ENCODE measurements at regions not wholly inside any gene's neighbourhood (a gene's known extent, or its start where the extent isn't known, plus 50 kb on each side); places are given as distances from the start of the nearest gene placed in this dataset.

DNA sequence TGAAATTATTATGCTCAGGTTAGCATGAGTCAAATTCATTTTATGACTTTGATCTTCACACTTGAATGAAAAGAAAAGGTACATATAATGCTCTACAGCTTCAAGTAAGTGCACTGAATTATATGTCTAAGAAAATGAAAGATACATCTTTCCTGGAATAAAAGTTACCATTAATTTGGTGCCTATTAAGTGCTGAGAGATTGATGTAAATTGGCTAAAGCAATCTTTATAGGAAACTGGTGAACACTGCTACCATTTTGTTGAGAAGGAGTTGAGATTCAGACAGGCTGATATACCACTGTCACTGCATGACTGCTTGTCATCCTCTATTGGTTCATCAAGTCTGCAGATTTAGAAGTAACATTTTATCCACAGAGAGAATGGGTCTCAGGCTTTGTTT, 416.8 kb upstream of the SPRY2 start:
- Histone ChIP-seq H3K27me3 (ENCODE audit: insufficient read depth, low read length) (no peaks in the 10 kb centered on the region), H3K36me3 (ENCODE audit: insufficient read depth, low read length) (no peaks in the 10 kb centered on the region), H3K9me3 (ENCODE audit: control insufficient read depth in 1 of 2, low read length in 2 of 2) (no peaks in the 10 kb centered on the region), H3K27ac (ENCODE audit: low read depth, low read length) (no peak overlapping the region), H3K4me3 (ENCODE audit: low read length in 2 of 2) (no peak overlapping the region), H3K4me1 (ENCODE audit: insufficient read depth, low read length) (no peaks in the 10 kb centered on the region)
- Mint-ChIP-seq H3K4me1 (no peaks in the 10 kb centered on the region), H3K9me3 (peaks cover 0 to 24% (median 4%) of the 10 kb centered on the region in 8 donors), H3K4me3 (no peak overlapping the region), H3K36me3 (no peaks in the 10 kb centered on the region), H3K27ac (no peak overlapping the region), H3K27me3 (no peaks in the 10 kb centered on the region)
- ChIA-PET POLR2A (ENCODE audit: partially characterized antibody) (no interaction called here), CTCF (ENCODE audit: partially characterized antibody) (interaction anchor here (0.6 kb wide), 1 partner anchor 14 kb away, joined by 4 read pairs; no protein-coding TSS in a partner anchor)
- intact Hi-C loops (cut with micrococcal nuclease) = no loop called here
- DNase-seq = no peak

DNA sequence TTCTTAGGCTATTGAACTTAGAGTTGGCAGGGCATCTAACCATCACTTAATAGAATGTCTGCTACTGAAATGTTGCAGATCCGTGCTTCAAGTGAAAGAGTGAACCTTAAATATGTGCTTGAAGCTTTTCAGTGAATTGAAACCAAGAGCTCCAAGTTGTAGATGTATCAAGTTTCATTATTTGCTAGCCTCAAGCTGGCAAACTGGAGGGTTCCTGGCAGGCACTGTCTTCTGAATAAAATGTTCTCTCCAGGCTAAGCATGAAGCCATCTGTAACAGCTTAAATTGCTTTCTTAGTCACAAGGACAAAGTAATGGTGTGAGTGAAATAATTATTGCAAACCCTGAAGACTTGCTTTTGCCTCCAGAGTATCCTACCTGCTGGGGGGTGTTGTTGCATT, 415.0 kb upstream of the SPRY2 start:
- H3K9me3 ChIP-seq (ENCODE audit: control insufficient read depth in 1 of 2, low read length in 2 of 2) = no peaks in the 10 kb centered on the region
- CTCF ChIA-PET (ENCODE audit: partially characterized antibody) = no interaction called here
- intact Hi-C loops (cut with micrococcal nuclease) = no loop called here

DNA sequence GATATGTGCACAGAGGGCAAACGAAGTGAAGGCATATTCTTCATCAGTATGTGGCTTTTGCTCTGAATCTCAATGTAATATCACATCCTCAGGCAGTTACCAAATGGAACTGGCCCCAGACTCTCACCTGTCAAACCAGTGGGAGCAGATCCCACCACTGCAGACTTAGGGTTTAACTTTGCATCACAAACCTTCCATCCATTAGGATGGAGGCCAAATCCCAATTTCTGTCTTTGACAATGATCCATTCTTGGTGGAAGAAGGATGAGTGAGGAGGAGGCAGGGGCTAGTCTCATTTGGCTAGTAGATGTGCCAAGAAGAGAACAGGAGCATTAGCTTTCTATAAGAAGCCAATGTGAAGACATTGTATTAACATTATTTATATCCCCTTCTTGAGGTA, 413.5 kb upstream of the SPRY2 start:
- no peaks in the 10 kb centered on the region for H3K36me3 ChIP-seq (ENCODE audit: insufficient read depth, low read length)
- Mint-ChIP-seq H3K4me1 (no peaks in the 10 kb centered on the region), H3K27me3 (no peaks in the 10 kb centered on the region), H3K4me3 (no peak overlapping the region), H3K9me3 (peaks cover 0 to 21% (median 5%) of the 10 kb centered on the region in 8 donors), H3K36me3 (no peaks in the 10 kb centered on the region), H3K27ac (no peak overlapping the region)
- no peaks in the 10 kb centered on the region for H3K4me1 ChIP-seq (ENCODE audit: insufficient read depth, low read length)
- intact Hi-C loops (cut with micrococcal nuclease) = no loop called here
- no peaks in the 10 kb centered on the region for H3K27me3 ChIP-seq (ENCODE audit: insufficient read depth, low read length)
- CTCF ChIA-PET (ENCODE audit: partially characterized antibody) = no interaction called here
- POLR2A ChIA-PET (ENCODE audit: partially characterized antibody) = no interaction called here
- DNase-seq = no peak
- no peaks in the 10 kb centered on the region for H3K9me3 ChIP-seq (ENCODE audit: control insufficient read depth in 1 of 2, low read length in 2 of 2)
- no peak overlapping the region for H3K4me3 ChIP-seq (ENCODE audit: low read length in 2 of 2)
- H3K27ac ChIP-seq (ENCODE audit: low read depth, low read length) = no peak overlapping the region

More for the DNA sequence above, 415.0 kb upstream of the SPRY2 start:
- Mint-ChIP-seq H3K9me3 (peaks cover 0 to 21% (median 6%) of the 10 kb centered on the region in 8 donors), H3K4me3 (no peak overlapping the region), H3K36me3 (no peaks in the 10 kb centered on the region), H3K27me3 (no peaks in the 10 kb centered on the region), H3K27ac (no peak overlapping the region), H3K4me1 (no peaks in the 10 kb centered on the region)
- no peaks in the 10 kb centered on the region for H3K27me3 ChIP-seq (ENCODE audit: insufficient read depth, low read length)
- no peak overlapping the region for H3K27ac ChIP-seq (ENCODE audit: low read depth, low read length)
- POLR2A ChIA-PET (ENCODE audit: partially characterized antibody) = no interaction called here
- no peaks in the 10 kb centered on the region for H3K36me3 ChIP-seq (ENCODE audit: insufficient read depth, low read length)
- no peak for DNase-seq
- H3K4me1 ChIP-seq (ENCODE audit: insufficient read depth, low read length) = no peaks in the 10 kb centered on the region
- H3K4me3 ChIP-seq (ENCODE audit: low read length in 2 of 2) = no peak overlapping the region

DNA sequence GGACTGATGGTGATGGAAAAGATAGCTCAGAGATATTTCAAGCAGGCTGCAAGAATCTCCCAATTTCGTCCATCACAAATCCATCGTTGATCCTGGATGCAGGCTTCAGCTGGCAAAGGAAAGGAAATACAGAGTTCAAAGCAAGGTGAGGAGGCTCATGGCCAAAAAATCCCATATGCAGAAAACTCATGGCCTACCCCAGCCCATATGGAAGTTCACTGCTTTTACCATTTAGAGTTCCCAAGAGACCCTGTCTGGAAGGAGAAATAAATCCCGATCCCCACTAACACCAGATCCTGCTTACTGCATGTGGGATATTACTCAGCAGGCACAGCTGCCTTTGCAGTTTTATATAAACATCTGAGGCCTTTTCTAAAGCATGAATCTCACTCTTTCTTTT, 412.9 kb upstream of the SPRY2 start:
- Histone ChIP-seq H3K36me3 (ENCODE audit: insufficient read depth, low read length) (no peaks in the 10 kb centered on the region), H3K4me1 (ENCODE audit: insufficient read depth, low read length) (no peaks in the 10 kb centered on the region), H3K27ac (ENCODE audit: low read depth, low read length) (no peak overlapping the region), H3K9me3 (ENCODE audit: control insufficient read depth in 1 of 2, low read length in 2 of 2) (no peaks in the 10 kb centered on the region), H3K27me3 (ENCODE audit: insufficient read depth, low read length) (no peaks in the 10 kb centered on the region), H3K4me3 (ENCODE audit: low read length in 2 of 2) (no peak overlapping the region)
- ChIA-PET POLR2A (ENCODE audit: partially characterized antibody) (no interaction called here), CTCF (ENCODE audit: partially characterized antibody) (no interaction called here)
- Mint-ChIP-seq H3K36me3 (no peaks in the 10 kb centered on the region), H3K4me3 (no peak overlapping the region), H3K9me3 (peaks cover 0 to 21% (median 5%) of the 10 kb centered on the region in 8 donors), H3K27me3 (no peaks in the 10 kb centered on the region), H3K27ac (no peak overlapping the region), H3K4me1 (no peaks in the 10 kb centered on the region)
- intact Hi-C loops (cut with micrococcal nuclease) = no loop called here
- DNase-seq = no peak

DNA sequence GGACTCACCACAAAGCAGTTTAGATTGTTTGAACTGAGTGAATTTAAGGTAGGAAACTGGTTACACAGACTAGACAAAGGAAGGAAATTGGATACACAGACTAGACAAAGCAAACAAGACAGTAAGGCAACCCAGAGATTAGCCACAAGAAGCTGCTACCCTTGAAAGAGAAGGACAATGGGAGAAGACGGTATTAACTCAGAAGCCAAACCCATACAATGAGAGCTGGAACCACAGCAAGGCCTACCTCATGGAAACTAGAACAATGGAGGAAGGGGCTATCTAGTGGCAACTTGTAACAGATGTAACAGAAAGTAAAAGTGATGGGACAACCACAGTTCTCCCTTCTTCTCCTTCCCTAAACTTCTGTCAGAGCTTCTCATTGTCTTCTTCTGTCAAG, 410.9 kb upstream of the SPRY2 start:
- DNase-seq = no peak
- no peaks in the 10 kb centered on the region for H3K27me3 ChIP-seq (ENCODE audit: insufficient read depth, low read length)
- no peak overlapping the region for H3K4me3 ChIP-seq (ENCODE audit: low read length in 2 of 2)
- H3K4me1 ChIP-seq (ENCODE audit: insufficient read depth, low read length) = no peaks in the 10 kb centered on the region
- H3K9me3 ChIP-seq (ENCODE audit: control insufficient read depth in 1 of 2, low read length in 2 of 2) = no peaks in the 10 kb centered on the region
- no peak overlapping the region for H3K4me3 Mint-ChIP-seq
- H3K4me1 Mint-ChIP-seq = no peaks in the 10 kb centered on the region
- H3K27ac ChIP-seq (ENCODE audit: low read depth, low read length) = no peak overlapping the region
- H3K9me3 Mint-ChIP-seq = peaks cover 0 to 15% (median 4%) of the 10 kb centered on the region in 8 donors
- H3K27ac Mint-ChIP-seq = no peak overlapping the region
- H3K27me3 Mint-ChIP-seq = no peaks in the 10 kb centered on the region
- ChIA-PET CTCF (ENCODE audit: partially characterized antibody) (no interaction called here), POLR2A (ENCODE audit: partially characterized antibody) (no interaction called here)
- no peaks in the 10 kb centered on the region for H3K36me3 ChIP-seq (ENCODE audit: insufficient read depth, low read length)
- intact Hi-C loops (cut with micrococcal nuclease) = no loop called here
- no peaks in the 10 kb centered on the region for H3K36me3 Mint-ChIP-seq

DNA sequence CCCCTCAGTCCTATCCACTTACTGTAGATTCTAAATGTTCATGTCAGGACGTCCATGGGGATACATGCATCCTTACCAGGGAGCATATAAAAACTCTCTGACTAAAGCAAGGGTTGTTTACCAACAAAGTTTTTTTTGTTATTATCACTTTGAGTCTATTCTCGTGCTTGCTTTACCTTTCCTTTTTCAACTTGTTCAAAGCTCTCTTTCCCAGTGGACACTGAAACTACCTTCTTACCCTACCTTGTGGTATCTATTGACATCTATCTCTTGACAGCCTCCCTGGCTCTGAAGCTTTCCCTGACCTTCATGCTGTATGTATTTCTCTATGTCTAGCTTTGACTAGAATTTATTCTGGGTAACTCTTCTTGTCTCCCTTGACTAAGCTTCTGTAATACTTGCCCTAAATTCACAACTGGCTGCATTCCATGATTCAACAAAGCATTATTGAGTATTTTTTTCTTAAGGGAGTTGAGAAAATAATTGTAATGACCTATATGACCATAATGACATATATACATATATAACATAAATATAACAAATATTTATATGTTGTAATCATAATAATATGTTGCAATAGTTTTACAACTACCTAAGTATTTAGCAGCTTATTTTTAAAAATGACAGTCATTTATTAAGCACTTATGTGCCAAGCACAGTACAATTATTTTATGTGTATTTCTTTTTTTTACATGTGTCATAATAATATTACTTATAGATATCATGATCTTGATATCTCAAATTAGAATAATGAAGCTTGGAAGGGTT, 403.4 kb upstream of the SPRY2 start:
- DNase-seq = no peak
- Histone ChIP-seq H3K27me3 (ENCODE audit: insufficient read depth, low read length) (no peaks in the 10 kb centered on the region), H3K9me3 (ENCODE audit: control insufficient read depth in 1 of 2, low read length in 2 of 2) (no peaks in the 10 kb centered on the region), H3K27ac (ENCODE audit: low read depth, low read length) (no peak overlapping the region), H3K4me1 (ENCODE audit: insufficient read depth, low read length) (no peaks in the 10 kb centered on the region), H3K4me3 (ENCODE audit: low read length in 2 of 2) (no peak overlapping the region), H3K36me3 (ENCODE audit: insufficient read depth, low read length) (no peaks in the 10 kb centered on the region)
- Mint-ChIP-seq H3K4me3 (no peak overlapping the region), H3K4me1 (no peaks in the 10 kb centered on the region), H3K27ac (no peak overlapping the region), H3K9me3 (peaks cover 0 to 7% (median 0%) of the 10 kb centered on the region in 8 donors), H3K36me3 (no peaks in the 10 kb centered on the region), H3K27me3 (no peaks in the 10 kb centered on the region)
- intact Hi-C loops (cut with micrococcal nuclease) = no loop called here
- POLR2A ChIA-PET (ENCODE audit: partially characterized antibody) = no interaction called here
- CTCF ChIA-PET (ENCODE audit: partially characterized antibody) = no interaction called here

DNA sequence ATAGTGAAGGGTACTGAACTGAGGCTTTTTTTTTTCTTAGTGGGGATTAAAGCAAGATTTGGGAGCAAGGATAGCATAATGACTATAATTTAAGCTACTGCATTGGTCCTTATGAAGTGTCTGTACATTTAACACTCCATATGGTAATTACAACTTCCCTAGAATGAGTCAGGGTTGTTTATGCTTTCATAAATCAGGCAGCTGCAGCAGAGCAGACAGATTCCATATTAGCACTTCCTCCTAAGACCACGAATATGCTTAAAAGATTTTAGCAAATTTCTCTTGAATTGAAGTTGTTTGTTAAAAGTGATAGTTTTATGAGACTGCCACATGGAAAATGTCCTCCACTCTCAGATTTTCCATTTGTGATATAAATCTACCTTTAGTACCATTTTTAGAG, 401.1 kb upstream of the SPRY2 start:
- Mint-ChIP-seq H3K9me3 (peaks cover under 1 to 12% (median 5%) of the 10 kb centered on the region in 8 donors), H3K4me1 (no peaks in the 10 kb centered on the region), H3K4me3 (no peak overlapping the region), H3K36me3 (no peaks in the 10 kb centered on the region), H3K27ac (no peak overlapping the region), H3K27me3 (no peaks in the 10 kb centered on the region)
- ChIA-PET POLR2A (ENCODE audit: partially characterized antibody) (no interaction called here), CTCF (ENCODE audit: partially characterized antibody) (no interaction called here)
- no peaks in the 10 kb centered on the region for H3K9me3 ChIP-seq (ENCODE audit: control insufficient read depth in 1 of 2, low read length in 2 of 2)
- intact Hi-C loops (cut with micrococcal nuclease) = no loop called here
- no peaks in the 10 kb centered on the region for H3K27me3 ChIP-seq (ENCODE audit: insufficient read depth, low read length)
- H3K4me1 ChIP-seq (ENCODE audit: insufficient read depth, low read length) = no peaks in the 10 kb centered on the region
- H3K36me3 ChIP-seq (ENCODE audit: insufficient read depth, low read length) = no peaks in the 10 kb centered on the region
- no peak overlapping the region for H3K27ac ChIP-seq (ENCODE audit: low read depth, low read length)
- no peak for DNase-seq
- no peak overlapping the region for H3K4me3 ChIP-seq (ENCODE audit: low read length in 2 of 2)

DNA sequence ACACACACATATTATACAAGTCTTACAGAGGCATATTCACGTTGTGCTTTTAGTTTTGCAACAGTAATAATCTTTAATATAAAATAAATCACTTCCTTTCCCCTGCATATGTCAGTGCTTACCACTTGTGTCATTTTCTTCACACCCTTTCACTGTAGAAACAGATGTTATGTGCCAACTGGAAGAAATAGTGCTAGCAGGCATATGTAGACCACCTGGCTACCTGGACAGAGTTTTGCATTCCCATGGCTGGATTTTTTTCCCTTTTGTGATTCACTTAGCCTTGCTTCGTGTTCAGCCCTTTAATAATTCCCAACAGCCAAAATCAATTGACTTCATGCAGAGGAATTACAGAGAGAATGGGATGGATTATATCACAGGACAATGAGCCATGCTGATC, 399.1 kb upstream of the SPRY2 start:
- no peaks in the 10 kb centered on the region for H3K4me1 ChIP-seq (ENCODE audit: insufficient read depth, low read length)
- ChIA-PET POLR2A (ENCODE audit: partially characterized antibody) (no interaction called here), CTCF (ENCODE audit: partially characterized antibody) (no interaction called here)
- H3K36me3 ChIP-seq (ENCODE audit: insufficient read depth, low read length) = no peaks in the 10 kb centered on the region
- H3K4me3 Mint-ChIP-seq = no peak overlapping the region
- H3K27me3 Mint-ChIP-seq = no peaks in the 10 kb centered on the region
- no peaks in the 10 kb centered on the region for H3K27me3 ChIP-seq (ENCODE audit: insufficient read depth, low read length)
- no peak overlapping the region for H3K27ac ChIP-seq (ENCODE audit: low read depth, low read length)
- H3K36me3 Mint-ChIP-seq = no peaks in the 10 kb centered on the region
- H3K9me3 ChIP-seq (ENCODE audit: control insufficient read depth in 1 of 2, low read length in 2 of 2) = no peaks in the 10 kb centered on the region
- peaks cover 4 to 12% (median 6%) of the 10 kb centered on the region in 8 donors for H3K9me3 Mint-ChIP-seq
- DNase-seq = no peak
- H3K4me1 Mint-ChIP-seq = no peaks in the 10 kb centered on the region
- no peak overlapping the region for H3K27ac Mint-ChIP-seq
- no peak overlapping the region for H3K4me3 ChIP-seq (ENCODE audit: low read length in 2 of 2)
- intact Hi-C loops (cut with micrococcal nuclease) = no loop called here

Measured in CD4-positive, alpha-beta memory T cell (primary cell).